ENCODE measurements at regions not wholly inside any gene's neighbourhood (a gene's known extent, or its start where the extent isn't known, plus 50 kb on each side); places are given as distances from the start of the nearest gene placed in this dataset.
"Not testable (repeated sequence)": the region's sequence is repeated elsewhere in the genome, so short reads cannot be mapped to it uniquely, and the experiment has no call there.

GRCh38 chr13:53343361-53343744 lies 314.7 kb downstream of the OLFM4 start:
- DNase-seq (ENCODE audit: insufficient read length, low spot score): no peak
- no peak for FAIRE-seq

DNA sequence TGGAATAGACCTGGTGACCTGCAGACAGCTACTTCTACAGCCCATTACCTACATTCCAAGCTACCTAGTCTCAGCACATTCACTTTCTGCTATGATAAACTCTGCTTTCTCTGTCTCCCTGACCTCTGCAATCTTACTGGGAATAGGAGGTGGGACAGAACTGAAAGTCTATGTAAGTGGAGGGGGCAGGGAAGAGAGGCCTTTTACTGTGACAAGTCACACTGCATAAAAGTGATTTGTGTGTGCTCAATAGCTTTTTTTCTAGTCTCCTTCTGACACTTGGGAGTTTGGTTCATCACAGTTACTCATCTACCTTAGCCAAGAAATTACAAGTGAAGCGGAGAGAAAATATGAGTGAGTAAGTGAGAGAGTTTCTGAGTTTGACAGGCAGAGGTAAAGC lies 322.4 kb downstream of the OLFM4 start:
- FAIRE-seq: no peak
- no peak for DNase-seq (ENCODE audit: insufficient read length, low spot score)

DNA sequence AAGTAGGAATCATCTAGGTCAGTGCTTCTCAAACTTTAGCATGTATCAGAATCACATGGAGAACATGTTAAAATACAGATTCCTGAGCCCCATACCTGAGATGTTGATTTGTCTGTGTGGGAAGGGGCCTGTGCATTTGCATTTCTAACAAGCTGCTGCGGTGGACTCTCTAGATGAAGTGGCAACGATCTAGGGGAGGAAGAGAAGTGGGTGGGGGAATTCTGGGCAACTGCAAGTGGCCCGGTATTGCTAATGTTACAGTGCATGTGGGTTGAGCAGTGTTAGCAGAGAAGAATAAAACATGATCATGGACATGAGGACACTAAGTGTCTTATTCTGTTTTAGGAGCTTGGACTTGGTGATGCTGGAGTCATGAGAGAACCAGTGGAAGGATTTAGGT lies 329.0 kb downstream of the OLFM4 start:
- FAIRE-seq (no peak), DNase-seq (ENCODE audit: insufficient read length, low spot score) (no peak)

DNA sequence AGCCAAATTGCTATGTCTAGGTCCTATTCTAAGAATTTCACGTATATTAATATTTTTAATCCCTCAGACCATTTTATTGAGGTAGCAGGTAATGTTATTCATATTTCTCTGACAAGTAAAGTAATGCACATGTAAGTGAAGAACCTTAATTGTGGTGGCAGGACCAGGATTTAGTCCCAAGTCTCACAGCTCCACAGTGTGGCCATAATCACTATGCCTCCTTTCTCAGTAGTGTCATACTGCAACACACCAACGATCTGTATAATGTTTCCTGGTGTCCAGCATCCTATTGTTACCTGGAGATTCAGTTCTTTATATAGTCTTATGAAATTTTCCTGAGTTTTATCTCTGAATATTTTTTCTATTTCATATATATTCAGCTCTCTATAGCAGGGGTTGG lies 340.3 kb downstream of the OLFM4 start:
- FAIRE-seq (no peak), DNase-seq (ENCODE audit: insufficient read length, low spot score) (no peak)

DNA sequence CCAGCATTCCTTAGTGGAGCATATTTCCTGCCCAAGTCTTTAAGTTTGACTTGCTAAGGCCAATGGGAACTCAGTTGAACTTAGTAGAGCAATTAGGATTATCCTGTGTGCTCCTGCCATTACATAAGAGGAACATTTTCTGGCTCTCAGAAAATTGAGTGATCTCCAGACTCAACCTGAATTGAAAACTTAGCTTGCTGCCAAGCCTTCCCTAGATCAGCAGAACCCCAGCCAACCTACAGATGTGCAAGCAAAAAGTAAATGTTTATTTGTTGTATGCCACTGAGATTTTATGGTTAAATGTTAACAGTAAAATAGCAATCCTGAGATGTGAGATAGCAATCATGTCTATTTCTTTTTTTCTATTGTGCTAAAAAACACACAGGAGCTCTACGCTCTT lies 350.9 kb downstream of the OLFM4 start:
- no peak for FAIRE-seq
- no peak for DNase-seq (ENCODE audit: insufficient read length, low spot score)

GRCh38 chr13:53382008-53382407 lies 353.4 kb downstream of the OLFM4 start:
- FAIRE-seq (no peak), DNase-seq (ENCODE audit: insufficient read length, low spot score) (no peak)

- FAIRE-seq: no peak
- no peak for DNase-seq (ENCODE audit: insufficient read length, low spot score)
Measured at GRCh38 chr13:53398051-53398450, 369.4 kb downstream of the OLFM4 start.

GRCh38 chr13:53405616-53406015 lies 377.0 kb downstream of the OLFM4 start:
- no peak for FAIRE-seq
- no peak for DNase-seq (ENCODE audit: insufficient read length, low spot score)

GRCh38 chr13:53408306-53408705 lies 379.7 kb downstream of the OLFM4 start:
- DNase-seq (ENCODE audit: insufficient read length, low spot score): no peak
- FAIRE-seq: no peak

GRCh38 chr13:53408847-53409568 lies 380.4 kb downstream of the OLFM4 start:
- DNase-seq (ENCODE audit: insufficient read length, low spot score): no peak

DNA sequence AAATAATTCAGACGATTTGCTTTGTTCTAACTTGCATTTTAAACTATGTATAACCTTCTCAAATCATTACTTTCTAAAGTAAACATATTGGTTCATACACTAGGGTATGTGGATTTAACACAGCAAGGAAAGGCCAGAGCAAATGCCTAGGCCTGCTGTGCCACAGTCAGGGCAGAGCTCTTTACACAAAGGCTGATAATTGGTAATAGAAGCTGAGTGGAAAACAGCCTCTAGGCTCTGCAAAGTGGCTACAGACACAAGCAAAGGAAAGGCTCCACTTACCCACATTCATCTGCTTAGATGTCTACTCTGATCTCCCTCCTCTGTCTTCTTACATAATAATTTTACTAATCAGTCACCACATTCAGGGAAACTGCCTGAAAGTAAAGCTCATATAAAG lies 382.9 kb downstream of the OLFM4 start:
- DNase-seq (ENCODE audit: insufficient read length, low spot score): no peak
- no peak for FAIRE-seq

More at GRCh38 chr13:53408847-53409568, 380.4 kb downstream of the OLFM4 start:
- FAIRE-seq: no peak

DNA sequence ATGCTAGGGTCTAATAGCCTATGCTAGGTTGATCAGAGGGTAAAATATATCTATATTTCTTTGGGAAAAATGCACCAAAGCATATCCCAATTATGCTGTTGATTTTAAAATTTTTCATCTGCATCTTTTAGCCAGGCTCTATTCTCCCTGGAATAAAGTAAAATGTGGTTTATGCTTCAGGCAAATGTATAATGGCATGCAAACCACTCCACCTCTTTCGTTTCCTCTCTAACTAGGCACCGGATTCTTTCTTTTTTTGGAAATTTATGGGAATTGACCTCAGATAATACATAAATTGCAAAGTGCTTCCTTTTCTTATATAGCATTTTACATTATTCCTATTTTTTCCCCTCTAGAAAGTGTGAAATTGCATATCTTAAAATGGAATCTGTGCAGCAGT lies 386.5 kb downstream of the OLFM4 start:
- FAIRE-seq (no peak), DNase-seq (ENCODE audit: insufficient read length, low spot score) (no peak)

DNA sequence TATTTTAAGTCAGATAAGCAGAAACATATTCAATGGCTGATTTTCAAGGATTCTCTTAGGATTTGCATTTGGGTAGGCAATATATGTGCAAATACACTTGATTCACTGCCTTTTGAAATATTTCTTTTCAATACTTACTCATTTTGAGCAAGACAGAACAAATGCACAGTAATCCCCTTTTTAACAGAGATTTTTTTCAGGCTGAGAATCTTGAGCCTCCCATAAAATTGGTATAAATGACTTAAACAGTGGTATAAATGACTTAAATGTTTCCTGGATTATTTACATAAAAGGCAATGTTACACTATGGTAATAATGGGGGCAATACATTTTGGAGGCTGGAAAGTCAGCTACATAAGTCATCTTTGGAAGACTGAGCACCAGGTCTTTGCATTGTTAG lies 389.0 kb downstream of the OLFM4 start:
- DNase-seq (ENCODE audit: insufficient read length, low spot score) (no peak), FAIRE-seq (no peak)

DNA sequence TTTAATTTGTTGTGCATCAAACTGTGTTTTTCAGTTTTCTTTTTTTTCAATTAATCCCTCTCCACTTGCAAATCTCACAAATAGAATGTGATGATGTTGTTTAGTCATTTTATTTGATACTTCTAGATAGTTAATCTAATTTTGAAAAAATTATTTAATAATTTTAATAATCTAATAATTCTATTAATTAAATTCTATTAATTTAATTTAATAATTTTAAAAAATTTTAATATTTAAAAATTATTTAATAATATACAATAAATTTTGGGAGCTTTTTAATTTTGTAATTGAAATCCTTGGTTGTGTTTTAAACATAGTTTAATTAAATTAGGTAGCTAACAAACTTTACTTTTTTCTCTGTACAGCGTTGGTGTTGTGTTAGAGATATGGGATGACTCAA lies 393.8 kb downstream of the OLFM4 start:
- FAIRE-seq: no peak

DNA sequence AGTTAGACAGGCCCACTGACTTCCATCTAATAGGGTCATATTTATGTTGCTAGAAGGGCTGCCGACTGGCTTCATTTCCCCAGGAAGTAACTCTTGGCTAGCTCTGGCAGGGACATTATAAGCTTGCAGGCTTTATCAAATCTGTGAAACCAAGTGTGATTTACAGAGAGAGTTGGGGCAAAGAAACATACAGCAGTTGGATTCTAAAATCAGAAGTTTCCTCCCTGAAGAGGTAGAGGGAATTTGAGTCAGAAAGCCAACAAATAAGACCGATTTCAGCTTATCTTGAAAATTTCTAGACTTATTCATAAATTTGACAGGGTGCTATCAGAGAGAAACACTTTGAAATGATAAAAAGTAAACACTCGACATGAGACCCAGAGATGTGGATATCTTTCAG lies 407.8 kb downstream of the OLFM4 start:
- FAIRE-seq: no peak
- no peak for DNase-seq (ENCODE audit: insufficient read length, low spot score)

More for the DNA sequence above, 393.8 kb downstream of the OLFM4 start:
- no peak for DNase-seq (ENCODE audit: insufficient read length, low spot score)

- no peak for DNase-seq (ENCODE audit: insufficient read length, low spot score)
- FAIRE-seq: no peak
Measured at GRCh38 chr13:53439439-53440225, 411.0 kb downstream of the OLFM4 start.

DNA sequence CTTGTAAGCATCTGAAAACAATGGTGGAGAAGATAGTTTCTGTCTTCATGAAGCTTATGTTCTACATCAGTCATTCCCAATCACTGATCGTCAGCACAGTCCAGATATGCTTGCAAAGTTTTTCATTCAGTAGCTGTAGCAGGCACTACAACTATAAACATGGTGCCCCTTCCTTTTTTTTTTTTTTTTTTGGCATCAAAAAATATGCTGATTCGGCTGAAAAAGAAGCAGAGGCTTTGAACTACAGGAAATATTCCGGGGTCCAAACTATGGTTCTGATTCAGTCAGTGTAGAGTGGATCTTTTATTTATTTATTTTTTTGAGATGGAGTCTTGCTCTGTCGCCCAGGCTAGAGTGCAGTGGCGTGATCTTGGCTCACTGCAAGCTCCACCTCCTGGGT lies 414.4 kb downstream of the OLFM4 start:
- no peak for DNase-seq (ENCODE audit: insufficient read length, low spot score)
- no peak for FAIRE-seq

DNA sequence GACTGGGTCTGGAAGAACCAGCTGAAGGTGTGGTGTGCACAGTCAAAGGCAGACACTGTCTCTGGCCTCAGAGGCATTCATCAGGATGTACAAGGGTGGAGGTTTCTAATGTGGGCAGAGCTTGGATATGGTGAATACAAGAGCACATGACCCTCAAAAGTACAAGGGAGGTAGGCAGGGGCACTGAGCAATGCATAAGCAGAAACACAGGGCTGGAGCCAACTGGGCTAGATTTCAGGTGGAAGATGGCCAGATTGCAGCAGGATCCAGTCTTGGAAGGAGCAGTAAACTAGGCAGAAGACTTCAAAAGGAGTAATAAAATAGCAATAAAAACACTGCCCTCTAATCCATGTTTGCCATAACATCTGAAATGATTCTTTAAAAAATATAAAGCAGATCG lies 417.1 kb downstream of the OLFM4 start:
- FAIRE-seq (no peak), DNase-seq (ENCODE audit: insufficient read length, low spot score) (no peak)

- FAIRE-seq (no peak), DNase-seq (ENCODE audit: insufficient read length, low spot score) (no peak)
Measured at GRCh38 chr13:53447456-53447855, 418.8 kb downstream of the OLFM4 start.

GRCh38 chr13:53447863-53448262 lies 419.2 kb downstream of the OLFM4 start:
- DNase-seq (ENCODE audit: insufficient read length, low spot score) (no peak), FAIRE-seq (no peak)

- not testable (repeated sequence) for FAIRE-seq; DNase-seq (ENCODE audit: insufficient read length, low spot score)
Measured at GRCh38 chr13:53452263-53452808, 423.7 kb downstream of the OLFM4 start.

GRCh38 chr13:53460796-53461195 lies 432.2 kb downstream of the OLFM4 start:
- no peak for FAIRE-seq

More at GRCh38 chr13:53460796-53461195, 432.2 kb downstream of the OLFM4 start:
- no peak for DNase-seq (ENCODE audit: insufficient read length, low spot score)

All from HTR-8/SVneo (cell line).